ENCODE measurements at regions not wholly inside any gene's neighbourhood (a gene's known extent, or its start where the extent isn't known, plus 50 kb on each side); places are given as distances from the start of the nearest gene placed in this dataset.

- TF ChIP-seq ZNF331 (CRISPR knock-in tag; IDR thresholded peaks at IDR 0.05; ENCODE audit: low read depth) (no peak), CTCF (conservative IDR thresholded peaks at IDR 0.05; ENCODE audit: low read depth in 2 of 2) (no peak), POLR2AphosphoS5 (IDR thresholded peaks at IDR 0.05; ENCODE audit: low read depth) (no peak), EZH2phosphoT487 (IDR thresholded peaks at IDR 0.05; ENCODE audit: unreplicated experiment) (no peak), CREB1 (CRISPR knock-in tag; IDR thresholded peaks at IDR 0.05; ENCODE audit: low read depth) (no peak), ZNF114 (CRISPR knock-in tag; IDR thresholded peaks at IDR 0.05) (no peak), REST (IDR thresholded peaks at IDR 0.05; ENCODE audit: unreplicated experiment) (no peak)
Observed at GRCh38 chr13:61696676-61697075, 281.0 kb upstream of the PCDH20 start.

Data from GM23338 (cell line).